ENCODE measurements at regions not wholly inside any gene's neighbourhood (a gene's known extent, or its start where the extent isn't known, plus 50 kb on each side); places are given as distances from the start of the nearest gene placed in this dataset.

DNA sequence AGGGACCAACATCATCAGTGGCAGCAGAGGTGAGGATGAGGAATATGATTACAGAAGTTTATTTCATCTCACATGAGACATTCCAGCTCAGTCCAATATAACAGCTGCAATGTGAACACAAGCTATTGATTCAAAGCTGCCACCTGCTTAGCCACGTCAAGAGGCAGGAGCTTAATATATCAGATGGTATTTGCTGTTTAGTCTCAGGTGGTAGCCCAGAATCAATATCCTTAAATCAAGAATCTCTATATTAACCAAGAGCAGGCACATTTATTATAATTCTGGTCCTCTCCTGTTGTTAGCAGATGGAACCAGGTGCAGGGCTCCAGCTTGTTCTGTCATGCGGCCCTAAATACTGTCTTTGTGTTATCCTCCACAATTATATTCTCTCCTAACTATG, 431.6 kb downstream of the ICE1 start:
- TF ChIP-seq, protein P1, sequence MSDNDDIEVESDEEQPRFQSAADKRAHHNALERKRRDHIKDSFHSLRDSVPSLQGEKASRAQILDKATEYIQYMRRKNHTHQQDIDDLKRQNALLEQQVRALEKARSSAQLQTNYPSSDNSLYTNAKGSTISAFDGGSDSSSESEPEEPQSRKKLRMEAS (IDR thresholded peaks at IDR 0.05; ENCODE audit: insufficient read depth, insufficient read length), result no peak
- TF ChIP-seq FOS (IDR thresholded peaks at IDR 0.05; ENCODE audit: borderline replicate concordance, insufficient read depth, low read length) (no peak), GATA2 (IDR thresholded peaks at IDR 0.05; ENCODE audit: insufficient read depth, insufficient read length, low read depth, low read length) (no peak), EZH2 (IDR thresholded peaks at IDR 0.05; ENCODE audit: borderline replicate concordance, low read depth, low read length, severe bottlenecking) (no peak), POLR2AphosphoS5 (IDR thresholded peaks at IDR 0.05; ENCODE audit: insufficient read depth, low read depth, low read length) (no peak), JUN (IDR thresholded peaks at IDR 0.05; ENCODE audit: borderline replicate concordance, insufficient read depth, insufficient read length, low read depth) (no peak), MYC (IDR thresholded peaks at IDR 0.05; ENCODE audit: low read depth, low read length) (no peak), POLR2A (IDR thresholded peaks at IDR 0.05; ENCODE audit: low read depth, low read length) (no peak)
- TF ChIP-seq, protein P2, sequence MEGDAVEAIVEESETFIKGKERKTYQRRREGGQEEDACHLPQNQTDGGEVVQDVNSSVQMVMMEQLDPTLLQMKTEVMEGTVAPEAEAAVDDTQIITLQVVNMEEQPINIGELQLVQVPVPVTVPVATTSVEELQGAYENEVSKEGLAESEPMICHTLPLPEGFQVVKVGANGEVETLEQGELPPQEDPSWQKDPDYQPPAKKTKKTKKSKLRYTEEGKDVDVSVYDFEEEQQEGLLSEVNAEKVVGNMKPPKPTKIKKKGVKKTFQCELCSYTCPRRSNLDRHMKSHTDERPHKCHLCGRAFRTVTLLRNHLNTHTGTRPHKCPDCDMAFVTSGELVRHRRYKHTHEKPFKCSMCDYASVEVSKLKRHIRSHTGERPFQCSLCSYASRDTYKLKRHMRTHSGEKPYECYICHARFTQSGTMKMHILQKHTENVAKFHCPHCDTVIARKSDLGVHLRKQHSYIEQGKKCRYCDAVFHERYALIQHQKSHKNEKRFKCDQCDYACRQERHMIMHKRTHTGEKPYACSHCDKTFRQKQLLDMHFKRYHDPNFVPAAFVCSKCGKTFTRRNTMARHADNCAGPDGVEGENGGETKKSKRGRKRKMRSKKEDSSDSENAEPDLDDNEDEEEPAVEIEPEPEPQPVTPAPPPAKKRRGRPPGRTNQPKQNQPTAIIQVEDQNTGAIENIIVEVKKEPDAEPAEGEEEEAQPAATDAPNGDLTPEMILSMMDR (IDR thresholded peaks at IDR 0.05; ENCODE audit: extremely low read depth in 1 of 2, insufficient read depth in 1 of 2, low read depth in 1 of 2, low read length in 2 of 2), result no peak
- no peaks in the 10 kb centered on the region for H4K20me1 ChIP-seq (replicated peaks; ENCODE audit: control insufficient read depth, extremely low read depth, insufficient read depth, low read length)
- H3K9ac ChIP-seq (replicated peaks; ENCODE audit: extremely low read depth, insufficient read depth, low read length), result no peak overlapping the region
- H2AFZ ChIP-seq (ENCODE audit: low read depth, low read length), result no peak overlapping the region
- H3K27me3 ChIP-seq (ENCODE audit: control insufficient read depth in 2 of 2, insufficient read depth in 2 of 2, low read length in 2 of 2), result no peaks in the 10 kb centered on the region
- peaks cover 2% of the 10 kb centered on the region for H3K9me3 ChIP-seq (replicated peaks; ENCODE audit: control insufficient read depth, insufficient read depth, low read length)
- intact Hi-C loops (cut with micrococcal nuclease) (no loop called here), dilution Hi-C loops (cut with MboI; ENCODE audit: extremely low pct_ligation_motif_present, low sequenced_read_pairs) (no loop called here)
- H3K36me3 ChIP-seq (ENCODE audit: control insufficient read depth in 2 of 2, extremely low read depth in 1 of 2, insufficient read depth in 2 of 2, low read length in 2 of 2), result no peaks in the 10 kb centered on the region
- no peak overlapping the region for H3K4me2 ChIP-seq (ENCODE audit: insufficient read depth, low read length)
- CTCF ChIA-PET, result no interaction called here
- POLR2A ChIA-PET, result no interaction called here
- H3K27ac ChIP-seq (ENCODE audit: insufficient read depth, low read depth, low read length), result no peak overlapping the region
- FAIRE-seq (no peak), DNase-seq (ENCODE audit: low read depth, low spot score) (no peak)
- no peak overlapping the region for H3K4me3 ChIP-seq (replicated peaks in 1 of 3; ENCODE audit: insufficient read depth in 1 of 3, low read depth in 1 of 3, low read length in 3 of 3)
- H3K4me1 ChIP-seq (ENCODE audit: control insufficient read depth, extremely low read depth, insufficient read depth, low read length), result no peaks in the 10 kb centered on the region
- no peaks in the 10 kb centered on the region for H3K79me2 ChIP-seq (ENCODE audit: control insufficient read depth, insufficient read depth, low read length)
- H3K9me1 ChIP-seq (replicated peaks; ENCODE audit: control insufficient read depth, extremely low read depth, insufficient read depth, low read length), result no peaks in the 10 kb centered on the region
- no TSS peak for BruUV-seq (replicated peaks)
